GDM1 (cell line): ENCODE measurements at regions not wholly inside any gene's neighbourhood (a gene's known extent, or its start where the extent isn't known, plus 50 kb on each side); places are given as distances from the start of the nearest gene placed in this dataset.

Experiments used
- DNase-seq: peaks from one replicate; lab custom pipeline; 2025; lab: John Stamatoyannopoulos, UW

DNA sequence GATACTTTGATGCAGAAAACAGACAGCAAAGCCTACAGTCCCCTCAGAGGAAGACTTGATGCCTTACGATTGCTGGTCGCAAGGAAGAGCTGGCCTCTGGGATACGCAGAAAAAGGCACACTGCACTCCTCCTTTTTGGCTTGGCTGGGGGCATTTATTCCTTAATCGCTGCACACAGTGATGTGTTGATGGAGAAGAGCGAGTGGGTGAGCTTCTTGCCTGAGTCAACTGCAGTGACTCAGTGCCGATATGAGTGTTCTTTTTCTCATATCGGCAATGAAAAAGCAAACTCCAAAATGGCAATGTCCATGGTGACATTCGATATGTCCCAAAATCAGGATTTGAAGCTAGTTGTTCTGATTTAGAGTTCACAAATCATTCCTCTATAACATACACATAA is 794.8 kb downstream of the HACE1 start:
- DNase-seq = no peak

DNA sequence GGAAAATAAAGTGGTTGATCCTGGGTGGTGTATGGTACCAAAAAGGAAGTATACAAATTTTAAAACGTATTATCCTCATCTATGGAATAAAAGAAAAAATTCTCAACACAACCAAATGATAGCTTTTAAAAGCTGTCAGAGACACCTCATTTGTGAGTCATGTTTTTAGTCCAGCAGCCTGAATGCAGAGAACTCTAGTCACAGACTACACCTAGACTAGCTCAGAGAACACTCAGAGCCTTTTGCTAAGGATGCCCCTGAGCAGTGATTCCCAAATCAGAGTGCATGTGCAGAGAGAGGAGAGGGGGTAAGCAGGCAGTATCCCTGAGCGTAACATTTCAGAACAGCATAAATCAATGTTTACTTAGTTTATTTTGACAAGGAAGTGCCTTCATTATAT is 809.3 kb downstream of the HACE1 start:
- no peak for DNase-seq

DNA sequence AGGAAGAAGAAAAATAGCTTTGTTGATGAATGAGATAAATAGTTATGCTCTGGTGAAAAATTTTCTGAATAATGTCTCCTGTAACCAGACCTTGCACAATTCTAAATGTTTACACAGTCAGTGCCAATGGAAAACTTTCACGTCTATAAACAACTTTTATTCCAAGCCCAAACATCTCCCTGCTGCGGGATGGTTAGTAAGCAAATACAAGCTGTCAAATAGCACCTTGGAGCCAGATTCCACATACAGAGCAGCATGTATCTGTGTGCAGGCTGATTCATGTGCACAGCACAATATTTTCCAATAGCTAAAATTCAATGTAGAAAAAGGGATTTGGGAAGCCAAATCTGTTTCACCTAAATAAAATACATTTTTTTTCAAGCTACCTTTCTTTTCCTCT is 813.3 kb downstream of the HACE1 start:
- DNase-seq = no peak

DNA sequence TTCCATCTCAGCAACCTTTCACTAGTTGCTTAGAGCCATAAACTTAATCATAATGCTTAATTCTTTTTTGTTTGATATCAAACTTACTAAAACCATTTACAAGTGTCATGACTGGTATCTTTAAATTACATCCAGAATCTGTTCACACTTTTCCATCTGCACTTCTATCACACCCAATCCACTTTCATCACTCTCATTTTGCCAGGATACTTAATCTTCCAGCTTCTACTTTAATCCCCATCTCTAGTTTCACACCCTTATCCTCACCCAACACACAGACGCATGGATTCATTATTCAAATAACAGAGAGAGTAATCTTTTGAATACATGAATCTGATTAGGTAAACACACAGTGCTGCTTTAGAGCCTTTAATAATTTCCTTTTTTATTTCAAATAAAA is 828.4 kb downstream of the HACE1 start:
- no peak for DNase-seq

DNA sequence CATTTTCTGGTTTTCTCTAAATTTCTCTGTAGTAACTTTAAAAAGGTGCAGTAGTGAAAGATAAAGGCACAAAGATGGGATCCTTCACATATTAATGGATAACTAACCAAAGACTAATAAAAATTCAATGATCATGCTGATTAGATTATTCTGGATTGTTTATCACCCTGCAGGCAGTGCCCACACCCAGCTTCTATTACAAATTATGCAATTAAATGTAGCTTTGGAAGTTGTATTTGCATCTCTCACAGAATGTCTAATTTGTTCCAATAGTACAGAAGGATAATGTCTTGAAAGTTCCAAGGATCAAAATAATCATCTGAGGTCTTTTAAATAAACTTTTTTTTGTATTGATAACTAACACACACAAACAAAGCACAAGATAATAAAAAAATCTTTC is 837.6 kb downstream of the HACE1 start:
- DNase-seq = no peak

DNA sequence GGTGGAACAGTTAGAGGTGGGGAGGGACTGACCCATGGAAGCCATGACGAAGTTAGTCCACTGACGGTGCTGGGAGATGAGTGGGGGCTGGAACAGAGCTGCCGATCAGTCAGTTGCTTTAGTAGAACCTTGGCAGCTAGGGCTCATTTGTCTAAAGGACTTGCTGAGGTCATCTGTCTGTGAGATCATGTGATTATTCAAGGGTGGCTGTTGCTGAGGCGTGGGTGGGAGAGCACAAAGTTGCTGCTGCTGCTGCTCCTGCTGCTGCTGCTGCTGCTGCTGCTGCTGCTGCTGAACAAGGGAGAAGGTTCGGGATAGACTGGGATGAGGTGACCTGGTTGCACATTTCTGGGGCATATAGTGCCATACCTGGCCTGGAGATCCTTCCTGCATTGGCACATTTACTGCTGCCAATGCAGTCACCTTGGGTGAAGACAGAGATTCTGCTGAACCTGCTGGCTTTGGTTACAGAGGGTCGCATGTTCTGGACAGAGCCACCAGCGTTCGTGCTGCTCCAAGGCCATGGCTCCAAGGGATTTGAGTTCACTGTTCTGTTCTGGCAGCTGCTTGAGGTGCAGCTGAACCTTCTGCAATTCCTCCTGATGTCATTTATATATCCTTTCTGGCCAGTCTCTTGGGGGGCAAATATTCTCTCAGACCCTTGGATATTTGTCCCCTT is 840.5 kb downstream of the HACE1 start:
- no peak for DNase-seq

DNA sequence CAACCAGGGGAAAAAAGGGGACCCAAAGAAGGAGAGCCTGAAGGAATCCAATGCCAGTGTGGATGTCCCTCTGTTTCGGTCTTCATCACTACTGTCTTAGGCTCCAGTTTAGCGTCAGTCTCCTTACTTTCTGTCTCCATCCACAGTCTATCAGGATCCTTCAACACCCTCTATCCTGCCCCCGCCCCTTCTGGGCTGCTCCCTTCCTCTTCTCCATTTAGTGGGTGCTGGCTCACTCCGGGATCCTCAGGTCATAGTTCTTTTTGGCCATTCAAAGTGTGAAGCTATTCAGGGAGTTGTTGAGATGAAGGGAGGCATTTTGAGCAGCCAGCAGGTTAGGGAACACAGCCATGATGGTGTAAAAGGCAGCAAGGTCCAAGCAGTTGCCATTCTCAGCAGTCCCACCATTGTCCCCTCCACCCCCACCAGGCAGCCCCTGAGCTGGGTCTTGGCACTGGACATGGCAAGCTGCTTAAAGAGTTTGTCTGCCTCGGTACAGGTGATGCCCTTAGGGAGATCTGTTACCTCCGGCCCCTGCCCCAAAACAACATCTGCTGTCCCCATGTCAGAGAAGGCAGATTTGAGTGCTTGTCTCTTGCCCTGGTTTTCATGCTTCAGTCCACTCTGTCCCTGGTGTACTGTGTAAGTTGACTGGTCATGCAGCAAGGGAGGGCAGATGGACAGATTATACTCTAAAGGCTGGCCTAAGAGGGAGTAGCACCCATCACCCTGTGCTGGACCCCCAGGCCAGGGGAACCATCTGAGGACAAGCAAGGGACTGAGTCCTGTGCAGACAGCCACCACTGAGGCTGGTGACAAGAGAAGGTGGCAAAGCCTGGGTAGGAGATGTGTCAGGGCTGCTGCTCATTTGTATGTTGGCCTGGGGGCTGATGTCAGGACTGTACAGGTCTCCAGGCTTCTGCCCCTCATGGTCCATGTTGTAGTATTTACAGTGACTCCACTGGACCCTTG is 842.0 kb downstream of the HACE1 start:
- no peak for DNase-seq

DNA sequence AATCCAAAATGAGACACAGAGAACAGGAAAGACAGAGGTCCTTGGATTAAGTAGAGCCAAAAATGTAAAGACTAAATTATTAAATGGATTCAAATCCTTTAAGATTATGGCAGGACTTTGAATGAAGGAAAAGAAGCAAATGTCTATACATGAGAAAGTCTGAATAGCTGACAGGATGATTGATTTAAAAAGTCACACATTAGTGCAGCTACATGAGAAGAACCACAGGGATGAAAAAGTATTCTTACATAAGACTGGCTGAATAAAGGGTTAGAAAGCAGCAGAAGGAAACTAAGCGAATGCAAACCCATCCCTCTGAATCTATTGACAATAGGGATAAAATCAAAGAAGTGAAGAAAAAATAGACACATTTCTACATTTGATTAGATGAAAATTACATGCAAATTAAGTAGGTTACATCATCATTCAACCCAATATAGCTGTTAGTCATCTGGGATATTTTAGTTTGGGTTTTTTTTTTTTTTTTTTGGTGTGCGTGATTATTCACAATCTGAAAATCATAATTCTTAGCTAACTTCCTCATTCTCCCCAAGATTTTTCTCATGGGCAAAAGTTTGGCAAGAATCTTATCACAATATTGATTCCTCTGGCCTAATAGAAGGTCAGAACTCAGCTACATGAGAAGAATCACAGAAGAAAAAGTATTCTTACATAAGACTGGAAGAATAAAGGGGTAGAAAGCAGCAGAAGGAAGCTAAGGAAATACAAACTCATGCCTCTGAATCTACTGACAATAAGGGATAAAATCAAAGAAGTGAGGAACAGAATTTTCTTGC is 845.4 kb downstream of the HACE1 start:
- DNase-seq = no peak

DNA sequence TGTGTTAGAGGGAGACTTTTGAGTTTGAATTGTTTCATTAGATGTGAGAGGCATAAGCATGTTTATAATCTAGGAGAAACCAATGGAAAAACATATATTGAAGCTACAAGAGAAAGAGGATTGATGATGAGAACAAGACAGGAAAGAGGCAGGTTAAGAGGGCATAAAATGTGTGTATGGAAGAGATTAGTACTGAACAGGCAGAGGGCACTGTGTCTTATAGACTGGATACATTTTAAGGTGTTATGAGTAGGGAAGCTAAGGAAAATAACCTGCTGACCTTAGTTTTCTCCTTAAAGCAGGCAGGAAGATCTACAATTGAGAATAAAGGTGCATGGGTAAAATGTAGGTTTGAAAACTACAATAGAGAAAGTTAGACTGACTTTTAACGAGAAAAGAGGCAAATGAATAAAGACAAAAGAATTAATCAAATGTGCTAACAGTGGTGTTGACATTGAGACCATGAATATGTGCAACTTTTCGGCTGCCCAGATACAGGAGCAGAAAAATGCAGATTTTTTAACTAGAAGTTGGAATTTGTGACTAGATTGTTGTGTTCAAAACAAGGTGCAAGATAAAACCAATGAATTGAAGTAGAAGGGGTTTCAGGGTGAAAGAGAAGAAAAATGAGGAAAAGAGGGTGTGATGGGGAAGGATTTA is 846.3 kb downstream of the HACE1 start:
- no peak for DNase-seq

DNA sequence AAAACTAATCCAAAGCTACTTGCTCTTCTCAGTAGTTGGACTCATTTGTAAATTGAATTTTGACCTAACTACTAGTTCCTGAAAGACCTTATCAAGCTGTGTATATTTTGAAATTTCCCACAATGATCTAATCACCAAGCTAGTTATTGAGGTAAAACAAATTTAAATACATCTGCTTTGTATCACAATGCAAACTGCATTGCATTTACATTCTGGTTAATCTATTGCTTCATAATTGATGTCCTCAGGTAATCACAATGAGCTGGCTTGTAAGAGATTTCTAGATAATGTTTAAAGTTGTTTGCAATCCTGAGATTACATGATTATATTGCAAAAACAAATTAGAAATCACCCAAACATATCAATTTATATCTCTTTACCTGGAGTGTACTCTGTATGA is 848.8 kb downstream of the HACE1 start:
- DNase-seq = no peak

DNA sequence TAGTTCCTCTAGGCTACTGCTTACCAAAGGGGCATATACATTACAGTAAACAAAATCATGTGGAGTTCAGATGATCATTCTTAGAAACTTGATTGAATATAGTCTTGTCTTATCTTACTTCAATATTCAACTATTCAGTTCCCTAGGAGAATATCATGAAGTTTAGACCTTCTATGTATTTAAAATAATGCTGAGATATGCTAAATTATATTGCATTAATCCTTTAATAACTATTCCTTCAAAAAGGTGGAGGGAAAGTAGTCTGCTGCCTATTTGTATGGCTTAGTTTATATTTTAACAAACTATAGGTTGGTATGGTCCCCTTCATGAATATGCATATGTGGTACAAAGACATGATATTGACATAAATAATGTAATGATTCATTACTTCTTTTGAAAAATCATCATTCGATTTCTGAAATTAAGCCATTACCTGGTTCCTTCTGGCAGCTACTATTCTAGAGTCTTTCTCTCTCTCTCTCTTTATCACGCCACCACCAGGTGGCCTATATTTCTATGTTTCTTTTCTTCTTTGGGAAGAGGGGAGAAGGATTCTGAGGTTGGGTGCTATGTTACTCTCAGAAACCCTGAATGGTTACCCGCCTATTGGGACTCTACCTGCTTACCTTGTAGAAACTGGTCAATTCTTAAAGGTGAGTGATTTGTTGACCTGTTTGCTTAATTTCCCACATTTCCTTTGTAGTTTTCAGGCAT is 855.8 kb downstream of the HACE1 start:
- DNase-seq = no peak

DNA sequence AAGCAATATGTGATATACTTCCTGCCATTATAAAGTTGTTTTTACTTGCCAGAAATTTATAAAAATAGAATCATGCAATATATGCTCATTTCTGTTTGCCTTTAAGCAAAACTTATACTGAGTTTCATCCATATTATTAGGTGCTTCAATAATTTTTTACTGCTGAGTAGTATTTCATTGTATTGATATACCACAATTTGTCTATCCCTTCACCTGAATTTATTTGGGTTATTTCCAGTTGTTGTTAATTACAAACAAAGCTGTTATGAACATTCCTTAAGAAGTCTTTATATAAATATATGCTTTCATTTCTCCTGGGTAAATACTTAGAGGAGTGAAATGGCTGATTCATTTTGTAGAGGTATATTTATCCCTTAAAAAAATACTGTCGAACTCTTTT is 864.1 kb downstream of the HACE1 start:
- no peak for DNase-seq

DNA sequence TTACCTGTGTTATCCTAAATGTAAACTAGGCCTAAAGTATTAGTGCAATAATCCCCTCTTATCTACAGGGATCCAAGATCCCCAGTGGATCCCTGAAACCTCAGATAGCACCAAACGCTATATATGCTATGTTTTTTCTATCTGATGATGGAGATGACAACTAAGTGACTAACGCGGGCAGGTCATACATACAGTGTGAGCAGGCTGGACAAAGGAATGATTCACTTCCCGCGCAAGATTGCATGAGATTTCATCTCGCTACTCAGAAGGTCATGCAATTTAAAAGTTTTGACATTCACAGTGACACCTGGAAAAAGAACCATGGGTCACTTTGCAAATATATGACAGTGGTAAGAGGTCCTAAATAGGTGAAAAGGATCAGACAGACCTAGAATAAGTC is 875.9 kb downstream of the HACE1 start:
- DNase-seq = no peak

DNA sequence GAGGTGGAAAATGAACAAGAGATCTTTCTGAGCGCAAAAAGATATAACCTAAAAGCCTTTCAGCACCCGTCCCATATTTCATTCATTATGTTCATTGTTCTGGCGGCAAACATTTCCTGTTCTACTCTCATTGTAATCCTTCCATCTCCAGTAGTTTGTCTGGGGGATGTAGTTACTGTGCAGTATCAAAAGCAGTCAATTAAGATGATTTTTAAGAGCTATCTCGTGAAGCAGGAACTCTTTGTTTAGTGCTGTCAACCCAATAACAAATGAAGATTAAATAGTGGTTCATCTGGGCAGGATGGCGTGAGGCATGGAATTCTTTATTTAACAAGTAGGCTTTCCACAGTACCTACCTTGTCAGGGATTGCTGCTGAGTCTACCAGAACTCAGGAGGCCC is 876.7 kb downstream of the HACE1 start:
- no peak for DNase-seq

DNA sequence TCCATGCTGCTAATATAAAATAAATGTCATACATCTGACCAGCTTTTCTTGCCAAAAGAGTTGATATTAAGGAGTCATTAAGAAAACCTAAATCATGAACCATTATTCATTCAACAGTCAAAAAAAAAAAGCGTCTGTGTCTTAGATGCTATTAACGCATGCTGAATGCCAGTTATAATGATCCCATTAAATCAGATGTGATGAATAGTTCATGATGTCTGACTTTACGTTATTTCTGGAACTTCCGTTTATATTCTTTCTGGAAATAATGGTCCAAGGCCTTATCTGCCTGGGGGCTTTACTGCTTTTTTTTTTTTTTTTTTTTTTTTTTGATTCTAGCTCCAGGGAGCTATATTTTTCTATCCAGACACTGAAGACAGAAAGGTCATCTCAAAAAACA is 877.1 kb downstream of the HACE1 start:
- DNase-seq = no peak

DNA sequence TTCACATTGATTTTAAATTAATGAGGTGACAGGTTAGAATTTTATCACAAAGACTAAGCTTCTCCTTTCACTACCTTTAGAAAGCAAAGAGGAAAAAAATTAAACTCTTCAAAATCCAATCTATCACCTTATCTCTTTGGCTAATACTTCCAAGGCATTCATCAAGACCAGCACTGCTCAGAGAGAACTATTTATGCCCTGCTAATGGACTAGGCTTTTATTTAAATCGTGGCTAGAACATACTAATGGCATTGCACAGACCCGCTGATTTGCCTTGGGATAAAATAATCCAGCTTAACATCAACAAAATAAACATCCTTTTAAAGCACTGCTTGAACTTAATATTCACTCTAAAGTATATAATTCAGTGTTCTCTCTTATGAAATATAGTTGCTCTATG is 880.4 kb downstream of the HACE1 start:
- no peak for DNase-seq

DNA sequence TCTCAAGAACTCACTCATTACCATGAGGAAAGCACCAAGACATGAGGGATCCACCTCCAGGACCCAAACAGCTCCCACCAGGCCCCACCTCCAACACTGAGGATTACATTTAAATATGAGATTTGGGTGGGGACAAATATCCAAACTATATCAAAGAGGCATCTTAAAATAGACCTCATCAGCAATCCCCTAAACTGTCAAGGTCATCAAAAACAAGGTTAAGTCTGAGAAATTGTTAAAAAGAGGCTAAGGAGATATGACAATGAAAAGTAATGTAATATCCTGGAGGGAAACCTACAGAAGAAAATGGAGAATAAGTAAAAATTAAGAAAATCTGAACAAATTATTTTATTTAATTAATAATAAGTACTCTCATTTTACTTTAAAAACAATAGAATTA is 922.3 kb downstream of the HACE1 start:
- no peak for DNase-seq

DNA sequence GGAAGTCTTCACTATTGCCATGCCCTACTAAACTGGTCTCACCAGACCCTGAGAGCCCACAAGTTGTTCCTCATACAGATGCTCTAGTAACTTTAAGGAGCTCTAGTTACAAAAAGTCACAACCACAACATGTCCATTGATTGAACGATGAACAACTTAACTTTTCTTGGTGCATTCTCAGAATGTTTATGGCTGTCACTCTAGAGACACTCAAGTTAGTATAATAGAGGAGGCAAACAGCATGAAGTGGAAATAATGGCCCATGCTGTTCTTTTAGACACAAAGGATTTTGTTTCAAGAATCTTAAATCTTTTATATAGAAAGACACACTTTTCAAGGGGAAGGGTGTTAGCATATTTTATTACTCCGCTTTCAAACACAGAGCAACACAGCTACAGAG is 934.4 kb downstream of the HACE1 start:
- no peak for DNase-seq

DNA sequence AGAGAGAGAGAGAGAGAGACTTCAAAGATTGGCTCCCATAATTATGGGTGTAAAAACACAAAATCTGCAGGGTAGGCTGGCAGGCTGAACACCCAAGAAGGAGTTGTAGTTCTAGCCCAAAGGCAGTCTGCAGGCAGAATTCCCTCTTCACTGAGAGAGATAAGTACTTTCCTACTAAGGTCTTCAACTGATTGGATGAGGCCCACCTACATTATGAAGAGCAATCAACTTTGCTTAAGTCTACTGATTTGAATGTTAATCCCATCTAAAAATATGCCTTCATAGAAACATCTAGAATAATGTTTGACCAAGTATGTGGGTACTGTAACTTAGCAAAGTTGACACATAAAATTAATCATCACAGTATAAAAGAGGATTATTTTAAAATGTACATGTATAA is 949.7 kb downstream of the HACE1 start:
- DNase-seq = no peak

DNA sequence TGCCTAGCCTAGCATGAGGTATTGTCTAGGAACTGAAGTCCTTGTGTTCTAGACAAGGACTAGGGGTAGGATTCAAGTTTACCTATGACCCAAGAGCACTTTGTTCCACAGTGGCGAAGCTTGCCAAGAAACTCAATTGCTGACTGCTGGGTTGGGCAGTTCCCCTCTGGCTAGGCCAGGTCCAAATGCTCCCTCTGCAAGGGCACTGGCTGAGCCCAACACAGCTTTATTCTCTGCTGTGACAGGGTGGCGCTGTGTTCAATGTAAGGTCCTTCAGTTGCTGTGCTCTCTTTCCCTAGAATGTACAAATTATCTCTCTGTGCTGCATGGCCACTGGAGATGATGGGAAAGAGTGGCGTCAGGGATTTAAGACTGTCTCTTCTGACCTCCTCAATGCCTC is 950.8 kb downstream of the HACE1 start:
- no peak for DNase-seq

DNA sequence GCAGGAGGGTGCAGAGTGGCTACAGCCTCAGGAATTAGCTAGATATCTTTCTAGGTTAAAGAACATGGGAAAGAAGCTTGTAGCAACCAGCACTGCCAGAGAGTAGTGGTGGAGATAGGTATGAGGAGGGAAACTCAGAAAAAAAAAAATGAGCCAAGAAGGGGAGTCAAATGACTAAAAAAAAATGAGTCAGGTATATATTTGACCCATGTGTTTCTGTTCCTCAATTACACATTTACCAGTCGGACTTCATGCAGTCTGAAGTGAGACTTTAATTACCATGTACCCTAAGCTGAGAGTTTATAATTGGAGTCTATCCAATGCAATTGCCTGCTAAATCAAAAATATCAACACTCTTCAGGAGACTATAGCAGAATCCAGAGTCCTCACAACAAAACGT is 964.6 kb downstream of the HACE1 start:
- no peak for DNase-seq
